ENCODE measurements at regions not wholly inside any gene's neighbourhood (a gene's known extent, or its start where the extent isn't known, plus 50 kb on each side); places are given as distances from the start of the nearest gene placed in this dataset.

DNA sequence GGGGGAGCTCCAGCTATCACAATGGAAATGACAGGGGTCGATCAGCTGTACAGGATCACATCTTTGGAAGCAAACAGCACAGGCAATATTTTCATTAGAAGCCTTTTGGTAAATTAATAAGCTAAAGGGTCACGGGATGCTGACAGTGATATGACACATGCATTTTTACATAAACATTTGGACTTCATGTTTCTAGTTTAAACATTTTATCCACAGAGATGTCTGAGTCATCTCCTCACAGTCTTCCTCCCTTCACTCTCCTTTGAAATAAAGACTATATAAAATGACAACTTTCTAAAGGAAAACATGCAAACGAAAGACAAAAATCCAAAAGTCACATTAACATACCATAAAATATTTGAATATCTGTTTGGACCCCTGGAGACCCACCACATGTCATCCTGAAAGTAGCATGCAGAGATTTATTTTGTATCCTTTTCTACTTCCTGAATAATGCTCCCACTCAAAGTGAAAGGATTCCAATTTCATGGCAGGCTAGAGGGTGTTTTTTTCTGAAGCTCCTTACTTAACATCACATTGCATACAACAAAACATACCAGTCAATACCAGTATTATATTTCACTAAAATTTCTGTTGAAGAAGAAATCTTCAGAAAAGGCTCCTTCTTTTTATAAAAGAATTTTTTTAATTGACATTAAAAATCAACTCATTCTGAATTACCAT is 200.1 kb upstream of the PPARGC1A start:
- Histone ChIP-seq H3K9me3 (ENCODE audit: low read length) (no peaks in the 10 kb centered on the region), H2AFZ (ENCODE audit: low read length) (no peak overlapping the region), H3K36me3 (ENCODE audit: insufficient read depth, low read length) (no peaks in the 10 kb centered on the region), H4K20me1 (ENCODE audit: insufficient read depth, low read length) (no peaks in the 10 kb centered on the region), H3K79me2 (ENCODE audit: insufficient read depth, low read length) (no peaks in the 10 kb centered on the region), H3K4me1 (ENCODE audit: insufficient read depth, low read length, severe bottlenecking) (no peaks in the 10 kb centered on the region), H3K27me3 (ENCODE audit: insufficient read depth, low read length) (no peaks in the 10 kb centered on the region), H3K4me2 (ENCODE audit: low read length) (no peak overlapping the region), H3K27ac (ENCODE audit: low read depth, low read length, poor library complexity, severe bottlenecking) (no peak overlapping the region), H3F3A (ENCODE audit: insufficient read depth, low read length) (no peaks in the 10 kb centered on the region), H3K4me3 (ENCODE audit: low read depth, low read length, poor library complexity, severe bottlenecking) (no peak overlapping the region), H3K9me2 (ENCODE audit: low read depth, low read length) (no peaks in the 10 kb centered on the region), H3K9ac (ENCODE audit: low read length) (no peak overlapping the region)
- TF ChIP-seq, protein P1, sequence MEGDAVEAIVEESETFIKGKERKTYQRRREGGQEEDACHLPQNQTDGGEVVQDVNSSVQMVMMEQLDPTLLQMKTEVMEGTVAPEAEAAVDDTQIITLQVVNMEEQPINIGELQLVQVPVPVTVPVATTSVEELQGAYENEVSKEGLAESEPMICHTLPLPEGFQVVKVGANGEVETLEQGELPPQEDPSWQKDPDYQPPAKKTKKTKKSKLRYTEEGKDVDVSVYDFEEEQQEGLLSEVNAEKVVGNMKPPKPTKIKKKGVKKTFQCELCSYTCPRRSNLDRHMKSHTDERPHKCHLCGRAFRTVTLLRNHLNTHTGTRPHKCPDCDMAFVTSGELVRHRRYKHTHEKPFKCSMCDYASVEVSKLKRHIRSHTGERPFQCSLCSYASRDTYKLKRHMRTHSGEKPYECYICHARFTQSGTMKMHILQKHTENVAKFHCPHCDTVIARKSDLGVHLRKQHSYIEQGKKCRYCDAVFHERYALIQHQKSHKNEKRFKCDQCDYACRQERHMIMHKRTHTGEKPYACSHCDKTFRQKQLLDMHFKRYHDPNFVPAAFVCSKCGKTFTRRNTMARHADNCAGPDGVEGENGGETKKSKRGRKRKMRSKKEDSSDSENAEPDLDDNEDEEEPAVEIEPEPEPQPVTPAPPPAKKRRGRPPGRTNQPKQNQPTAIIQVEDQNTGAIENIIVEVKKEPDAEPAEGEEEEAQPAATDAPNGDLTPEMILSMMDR (IDR thresholded peaks at IDR 0.05; ENCODE audit: low read length), result no peak
- TF ChIP-seq EZH2 (IDR thresholded peaks at IDR 0.05; ENCODE audit: borderline replicate concordance, low read length), result no peak

DNA sequence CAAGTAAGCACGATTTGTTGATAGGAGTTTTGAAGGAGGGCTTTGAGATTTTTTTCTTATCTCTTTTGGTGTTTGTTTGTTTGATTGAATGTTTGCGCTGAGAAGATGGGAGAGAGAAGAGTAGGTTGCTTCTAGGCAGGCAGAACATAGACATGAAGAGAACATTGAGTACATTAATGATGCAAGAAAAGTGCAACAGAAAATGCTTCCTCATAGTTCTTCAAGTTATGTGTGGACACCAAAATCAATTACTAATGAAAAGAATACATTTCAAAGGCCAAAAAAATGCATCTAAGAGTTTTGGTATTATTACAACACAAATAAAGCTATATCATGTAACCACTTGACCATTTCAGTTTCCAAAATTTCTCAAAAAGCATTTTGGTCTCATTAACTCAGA is 191.0 kb upstream of the PPARGC1A start:
- Histone ChIP-seq H4K20me1 (ENCODE audit: insufficient read depth, low read length) (no peaks in the 10 kb centered on the region), H3K9me2 (ENCODE audit: low read depth, low read length) (no peaks in the 10 kb centered on the region), H3K27ac (ENCODE audit: low read depth, low read length, poor library complexity, severe bottlenecking) (no peak overlapping the region), H3F3A (ENCODE audit: insufficient read depth, low read length) (no peaks in the 10 kb centered on the region), H3K4me3 (ENCODE audit: low read depth, low read length, poor library complexity, severe bottlenecking) (no peak overlapping the region), H3K4me1 (ENCODE audit: insufficient read depth, low read length, severe bottlenecking) (no peaks in the 10 kb centered on the region), H3K9ac (ENCODE audit: low read length) (no peak overlapping the region), H2AFZ (ENCODE audit: low read length) (no peak overlapping the region), H3K36me3 (ENCODE audit: insufficient read depth, low read length) (no peaks in the 10 kb centered on the region), H3K4me2 (ENCODE audit: low read length) (no peak overlapping the region), H3K9me3 (ENCODE audit: low read length) (no peaks in the 10 kb centered on the region), H3K79me2 (ENCODE audit: insufficient read depth, low read length) (no peaks in the 10 kb centered on the region), H3K27me3 (ENCODE audit: insufficient read depth, low read length) (no peaks in the 10 kb centered on the region)
- no peak for TF ChIP-seq EZH2 (IDR thresholded peaks at IDR 0.05; ENCODE audit: borderline replicate concordance, low read length)
- TF ChIP-seq, protein P1 (IDR thresholded peaks at IDR 0.05; ENCODE audit: low read length), result no peak

DNA sequence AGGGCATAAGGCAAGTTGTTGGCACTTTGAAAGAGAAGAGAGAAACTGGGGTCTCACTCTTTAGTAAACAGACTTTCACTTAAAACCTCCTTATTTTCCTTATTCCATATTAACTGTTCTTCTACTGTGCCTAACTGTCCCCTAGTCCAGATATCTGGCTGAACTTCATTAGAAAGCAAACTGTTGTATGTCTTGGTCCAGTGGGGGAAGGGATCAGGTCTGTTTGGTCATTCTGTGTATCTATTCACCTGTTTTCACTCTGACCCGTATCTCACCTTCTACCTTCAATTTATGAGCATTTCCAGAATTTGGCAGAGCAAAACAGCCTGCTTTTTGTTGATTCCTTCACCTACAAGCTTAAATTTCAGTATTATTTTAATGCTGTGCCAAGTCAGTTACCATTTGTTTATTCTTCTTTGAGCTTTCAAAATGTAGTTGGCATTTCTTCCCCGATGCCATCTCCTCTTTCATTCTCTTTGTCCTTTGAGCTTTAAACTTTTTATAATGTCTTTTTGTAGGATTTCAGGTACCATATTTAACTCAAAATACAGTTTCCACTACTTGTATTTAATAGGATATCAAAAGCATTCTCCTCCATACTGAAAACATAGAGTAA is 188.6 kb upstream of the PPARGC1A start:
- H3K9me3 ChIP-seq (ENCODE audit: low read length), result no peaks in the 10 kb centered on the region
- H3K36me3 ChIP-seq (ENCODE audit: insufficient read depth, low read length), result no peaks in the 10 kb centered on the region
- no peak for TF ChIP-seq EZH2 (IDR thresholded peaks at IDR 0.05; ENCODE audit: borderline replicate concordance, low read length)
- TF ChIP-seq, protein P1 (IDR thresholded peaks at IDR 0.05; ENCODE audit: low read length), result no peak
- H2AFZ ChIP-seq (ENCODE audit: low read length), result no peak overlapping the region
- no peaks in the 10 kb centered on the region for H3K4me1 ChIP-seq (ENCODE audit: insufficient read depth, low read length, severe bottlenecking)
- no peaks in the 10 kb centered on the region for H3K9me2 ChIP-seq (ENCODE audit: low read depth, low read length)
- H3K27me3 ChIP-seq (ENCODE audit: insufficient read depth, low read length), result no peaks in the 10 kb centered on the region
- no peak overlapping the region for H3K4me3 ChIP-seq (ENCODE audit: low read depth, low read length, poor library complexity, severe bottlenecking)
- no peak overlapping the region for H3K27ac ChIP-seq (ENCODE audit: low read depth, low read length, poor library complexity, severe bottlenecking)
- no peaks in the 10 kb centered on the region for H3K79me2 ChIP-seq (ENCODE audit: insufficient read depth, low read length)
- no peak overlapping the region for H3K9ac ChIP-seq (ENCODE audit: low read length)
- no peaks in the 10 kb centered on the region for H4K20me1 ChIP-seq (ENCODE audit: insufficient read depth, low read length)
- H3F3A ChIP-seq (ENCODE audit: insufficient read depth, low read length), result no peaks in the 10 kb centered on the region
- no peak overlapping the region for H3K4me2 ChIP-seq (ENCODE audit: low read length)

Measured in OCI-LY1 (cell line).